H1 (cell line): ENCODE measurements at regions not wholly inside any gene's neighbourhood (a gene's known extent, or its start where the extent isn't known, plus 50 kb on each side); places are given as distances from the start of the nearest gene placed in this dataset.

Experiments used
- KDM1A ChIP-seq: fragments of 200-600, 300-600 bp; sonication (generic); IDR thresholded peaks from 2 replicates; pipeline ENCODE4 v1.7.1; 2016; ENCODE audit warnings: mild to moderate bottlenecking, low read length, borderline replicate concordance
- RBBP5 ChIP-seq: IDR thresholded peaks from 2 replicates; pipeline ENCODE4 v1.7.1; 2012; ENCODE audit warnings: low read depth, mild to moderate bottlenecking, inconsistent platforms, low read length, moderate library complexity, borderline replicate concordance
- RFX5 ChIP-seq: IDR thresholded peaks from 2 replicates; pipeline ENCODE4 v1.6.1; 2011; ENCODE audit warnings: low read depth, low read length, improper control_type of control experiment, borderline replicate concordance
- SIRT6 ChIP-seq: IDR thresholded peaks from one replicate; pipeline ENCODE4 v1.7.1; 2012; ENCODE audit warnings: low read length, inconsistent platforms
- SIX5 ChIP-seq: IDR thresholded peaks from 2 replicates; pipeline ENCODE4 v1.6.1; 2011; ENCODE audit warnings: mild to moderate bottlenecking, low read depth, low read length
- YY1 ChIP-seq: IDR thresholded peaks from 2 replicates; pipeline ENCODE4 v1.6.1; 2011; ENCODE audit warnings: low read depth, mild to moderate bottlenecking, low read length
- TF ChIP-seq, protein P1 (sequence below): IDR thresholded peaks from 2 replicates; pipeline ENCODE4 v1.6.1; 2011; ENCODE audit warnings: low read length, improper control_type of control experiment

DNA sequence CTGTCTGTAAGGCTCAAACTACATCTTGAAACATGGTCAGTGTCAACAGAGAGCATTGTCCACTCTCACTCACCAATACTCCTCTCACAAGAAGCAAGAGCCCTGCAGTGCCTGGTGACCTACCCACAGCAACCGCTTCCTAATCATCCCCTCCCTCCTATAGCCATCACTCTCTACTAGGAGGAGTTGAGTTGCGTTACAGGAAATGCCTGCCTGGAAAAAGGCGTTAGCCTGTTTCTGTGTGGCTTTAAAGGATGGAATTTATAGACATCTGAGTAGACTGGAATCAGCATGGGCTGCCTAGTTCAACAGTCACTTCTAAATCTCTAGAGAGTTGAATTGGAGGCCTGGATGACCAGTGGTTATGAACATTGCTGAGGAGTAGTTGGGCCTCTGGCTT lies 108.3 kb upstream of the FER start (continued):
- no peak for TF ChIP-seq SIRT6
- TF ChIP-seq YY1: no peak
- no peak for TF ChIP-seq RBBP5
- TF ChIP-seq, protein P1, sequence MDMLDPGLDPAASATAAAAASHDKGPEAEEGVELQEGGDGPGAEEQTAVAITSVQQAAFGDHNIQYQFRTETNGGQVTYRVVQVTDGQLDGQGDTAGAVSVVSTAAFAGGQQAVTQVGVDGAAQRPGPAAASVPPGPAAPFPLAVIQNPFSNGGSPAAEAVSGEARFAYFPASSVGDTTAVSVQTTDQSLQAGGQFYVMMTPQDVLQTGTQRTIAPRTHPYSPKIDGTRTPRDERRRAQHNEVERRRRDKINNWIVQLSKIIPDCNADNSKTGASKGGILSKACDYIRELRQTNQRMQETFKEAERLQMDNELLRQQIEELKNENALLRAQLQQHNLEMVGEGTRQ: no peak
- TF ChIP-seq RFX5: no peak
- TF ChIP-seq KDM1A: no peak
- no peak for TF ChIP-seq SIX5
